Small intestine (tissue), 7 donors: ENCODE measurements at regions not wholly inside any gene's neighbourhood (a gene's known extent, or its start where the extent isn't known, plus 50 kb on each side); places are given as distances from the start of the nearest gene placed in this dataset.

Experiments
- DNase-seq, 2 donors: peaks; one replicate each; pipeline versions ENCODE4 v3.0.0 to v3.0.0-alpha.2; 2013
- FAIRE-seq: peaks from 2 replicates; lab custom pipeline; 2012; peaks lifted over from hg19 to GRCh38; lab: Jason Lieb, UNC
- H3K27ac ChIP-seq, 3 donors: one replicate each; pipeline ENCODE4 v1.5.1; 2013; ENCODE audit warnings: low read length in 2 of 3, mild to moderate bottlenecking in 2 of 3, control low read depth in 1 of 3, inconsistent platforms in 1 of 3, low read depth in 1 of 3, moderate library complexity in 1 of 3
- H3K27me3 ChIP-seq, 3 donors: one replicate each; pipeline ENCODE4 v1.6.1; 2013; ENCODE audit warnings: low read length in 3 of 3, inconsistent platforms in 1 of 3; ENCODE audit not compliant: control insufficient read depth in 3 of 3, insufficient read depth in 3 of 3
- H3K36me3 ChIP-seq, 3 donors: one replicate each; pipeline ENCODE4 v1.6.1; 2013; ENCODE audit warnings: low read length in 3 of 3, inconsistent platforms in 1 of 3, low read depth in 1 of 3, mild to moderate bottlenecking in 1 of 3, moderate library complexity in 1 of 3; ENCODE audit not compliant: control insufficient read depth in 3 of 3, insufficient read depth in 2 of 3
- H3K4me1 ChIP-seq, 3 donors: one replicate each; pipeline ENCODE4 v1.6.1; 2013; ENCODE audit warnings: low read length in 2 of 3, inconsistent platforms in 1 of 3, low read depth in 1 of 3, mild to moderate bottlenecking in 1 of 3, moderate library complexity in 1 of 3; ENCODE audit not compliant: control insufficient read depth in 3 of 3, insufficient read depth in 2 of 3
- H3K4me3 ChIP-seq, 3 donors: one replicate each; pipeline ENCODE4 v1.5.1; 2013; ENCODE audit warnings: low read length in 3 of 3, control low read depth in 1 of 3, inconsistent platforms in 1 of 3, low read depth in 1 of 3, mild to moderate bottlenecking in 1 of 3, moderate library complexity in 1 of 3
- H3K9me3 ChIP-seq, 2 donors: one replicate each; pipeline ENCODE4 v1.6.1; 2013; ENCODE audit warnings: low read depth in 1 of 2, low read length in 1 of 2; ENCODE audit not compliant: control insufficient read depth in 2 of 2, insufficient read depth in 1 of 2
- WGBS, 3 donors: extraction: QIAGEN DNeasy Blood & Tissue Kit; methylation state at CpG; one replicate each; pipeline ENCODE4 v1.1.7; 2013; 5-methylcytosine and 5-hydroxymethylcytosine counted together
- donor health status: healthy with polysubstance abuse.
- donor health status: control.
- donor health status: control.
- donor health status: Bipolar disorder and iron deficiency.
- donor health status: healthy.

DNA sequence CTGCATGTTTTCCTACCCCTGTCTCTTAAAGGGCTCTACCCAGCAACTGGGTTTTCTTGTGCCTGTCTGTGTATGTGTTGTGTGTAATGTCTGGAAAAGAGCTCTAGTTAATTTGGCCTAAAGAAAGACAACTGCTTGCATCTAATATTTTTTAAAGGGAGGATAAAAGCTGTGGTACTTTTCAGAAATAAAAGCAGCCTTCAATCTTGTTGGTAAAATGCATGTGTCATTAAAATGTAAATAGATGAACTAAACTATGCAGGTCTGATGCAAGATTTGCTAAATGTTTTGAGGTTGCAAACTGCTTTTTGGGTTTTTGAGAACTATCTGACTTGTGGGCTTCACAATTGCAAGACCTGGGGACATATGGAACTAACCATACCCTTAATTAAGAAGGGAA, 445.3 kb downstream of the HTR7 start:
- Histone ChIP-seq H3K36me3 (no peaks in the 10 kb centered on the region), H3K27ac (no peak overlapping the region), H3K4me1 (peaks cover 0 to 12% (median 0%) of the 10 kb centered on the region in 3 donors), H3K27me3 (no peaks in the 10 kb centered on the region), H3K4me3 (no peak overlapping the region), H3K9me3 (peaks cover 0 to 9% of the 10 kb centered on the region in 2 donors)
- FAIRE-seq (no peak), DNase-seq (no peak)

DNA sequence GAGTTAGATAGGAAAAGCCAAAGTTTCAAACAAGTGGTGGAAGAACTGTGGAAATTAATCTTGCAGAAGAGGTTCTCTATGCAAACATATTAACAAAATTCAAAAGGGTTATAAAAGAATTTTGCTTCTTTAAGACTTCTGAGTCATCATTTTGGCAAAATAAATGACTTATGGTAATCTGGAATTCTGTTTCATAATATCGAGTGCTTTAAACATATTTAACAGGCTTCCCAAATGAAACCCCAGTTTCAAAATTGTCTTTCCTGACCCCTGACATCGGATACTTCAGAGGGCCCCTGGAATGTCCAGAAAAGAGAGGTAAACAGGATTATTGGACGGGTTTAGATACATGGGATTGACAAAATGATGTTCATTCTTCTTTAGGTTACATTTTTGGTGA, 444.6 kb downstream of the HTR7 start:
- WGBS, 3 donors: 53 to 82% (median 71%) methylated on average over 3 of the region's 3 CpGs
- no peaks in the 10 kb centered on the region for H3K27me3 ChIP-seq
- no peak for FAIRE-seq

DNA sequence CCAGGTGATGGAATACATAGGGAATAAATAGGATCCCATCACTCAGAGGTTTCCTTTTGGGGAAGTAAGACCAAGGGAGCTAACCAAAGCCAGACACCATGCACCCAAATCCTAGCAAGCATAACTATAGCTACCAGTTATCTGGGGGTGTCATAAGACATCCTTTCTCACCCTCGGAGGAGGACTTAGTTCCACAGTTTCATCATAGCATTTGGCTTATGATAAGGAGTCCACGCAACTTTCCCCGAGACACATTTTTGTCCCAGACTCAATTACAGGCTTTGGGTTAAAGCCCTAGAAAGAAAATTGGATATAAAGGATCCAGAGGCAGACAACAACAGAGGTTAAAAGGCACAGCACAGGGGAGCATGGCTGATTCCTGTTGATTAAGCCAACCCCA, 442.9 kb downstream of the HTR7 start:
- Histone ChIP-seq H3K27ac (no peak overlapping the region), H3K27me3 (no peaks in the 10 kb centered on the region), H3K36me3 (no peaks in the 10 kb centered on the region), H3K9me3 (peaks cover 0 to 7% of the 10 kb centered on the region in 2 donors), H3K4me1 (peaks cover 0 to 20% (median 0%) of the 10 kb centered on the region in 3 donors), H3K4me3 (no peak overlapping the region)
- peak in 1 of 2 donors; percentile 31 for DNase-seq
- WGBS, 3 donors: 75 to 83% (median 77%) methylated on average over 3 of the region's 3 CpGs
- FAIRE-seq: no peak

More for the DNA sequence above, 444.6 kb downstream of the HTR7 start:
- Histone ChIP-seq H3K4me1 (peaks cover 0 to 18% (median 0%) of the 10 kb centered on the region in 3 donors), H3K9me3 (peaks cover 0 to 9% of the 10 kb centered on the region in 2 donors), H3K4me3 (no peak overlapping the region), H3K36me3 (no peaks in the 10 kb centered on the region), H3K27ac (no peak overlapping the region)
- no peak for DNase-seq

DNA sequence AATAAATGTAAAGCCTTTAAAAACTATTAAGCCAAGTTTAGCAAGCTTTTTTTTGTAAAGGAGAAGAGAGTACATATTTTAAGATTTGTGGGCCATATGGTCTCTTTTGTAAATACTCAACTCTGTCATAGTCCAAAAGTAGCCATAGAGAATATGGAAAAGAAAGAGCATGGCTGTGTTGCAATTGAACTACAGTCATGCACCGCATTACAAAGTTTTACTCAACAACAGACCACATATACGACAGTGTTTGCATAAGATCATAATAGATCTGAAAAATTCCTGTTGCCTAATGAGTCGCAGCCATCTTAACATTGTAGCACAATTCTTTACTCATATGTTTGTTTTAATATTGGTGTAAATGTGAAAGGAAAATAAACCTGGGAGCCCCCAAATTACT, 440.8 kb downstream of the HTR7 start:
- FAIRE-seq (no peak), DNase-seq (peak in 1 of 2 donors; percentile 36)
- Histone ChIP-seq H3K4me3 (no peak overlapping the region), H3K27me3 (no peaks in the 10 kb centered on the region), H3K27ac (no peak overlapping the region), H3K36me3 (no peaks in the 10 kb centered on the region), H3K9me3 (no peaks in the 10 kb centered on the region), H3K4me1 (peaks cover 0 to 20% (median 0%) of the 10 kb centered on the region in 3 donors)
- 49 to 54% (median 52%) methylated on average over 3 of the region's 3 CpGs for WGBS, 3 donors

DNA sequence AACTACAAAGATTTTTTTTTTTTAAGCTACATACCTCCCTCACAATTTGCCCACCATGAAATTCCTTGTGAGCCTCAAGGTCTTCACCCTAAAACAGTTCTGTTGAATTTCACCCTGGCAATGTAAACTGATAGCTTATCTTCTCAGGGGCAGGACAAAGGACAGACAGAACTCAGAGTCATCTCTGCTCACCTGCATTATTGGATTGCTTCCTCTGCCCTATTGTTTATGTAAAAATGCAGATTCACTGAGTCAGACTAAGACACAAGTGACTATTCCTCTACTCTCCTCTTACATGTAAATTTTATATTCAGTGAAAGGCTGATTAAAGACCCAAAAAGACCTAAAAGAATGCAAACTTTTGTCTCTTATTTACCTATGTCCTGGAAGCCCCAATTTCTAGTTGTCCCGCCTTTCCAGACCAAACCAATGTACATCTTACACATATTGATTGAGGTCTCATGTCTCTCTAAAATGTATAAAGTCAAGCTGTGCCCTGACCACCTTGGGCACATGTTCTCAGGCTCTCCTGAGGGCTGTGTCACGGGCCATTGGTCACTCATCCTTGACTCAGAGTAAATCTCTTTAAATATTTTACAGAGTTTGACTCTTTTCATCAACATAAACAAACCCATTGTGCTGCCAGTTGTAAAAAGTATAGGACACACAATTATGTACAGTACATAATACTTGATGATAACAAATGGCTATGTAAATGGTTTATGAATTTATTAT, 440.2 kb downstream of the HTR7 start:
- Histone ChIP-seq H3K27ac (no peak overlapping the region), H3K27me3 (no peaks in the 10 kb centered on the region)
- FAIRE-seq: no peak

DNA sequence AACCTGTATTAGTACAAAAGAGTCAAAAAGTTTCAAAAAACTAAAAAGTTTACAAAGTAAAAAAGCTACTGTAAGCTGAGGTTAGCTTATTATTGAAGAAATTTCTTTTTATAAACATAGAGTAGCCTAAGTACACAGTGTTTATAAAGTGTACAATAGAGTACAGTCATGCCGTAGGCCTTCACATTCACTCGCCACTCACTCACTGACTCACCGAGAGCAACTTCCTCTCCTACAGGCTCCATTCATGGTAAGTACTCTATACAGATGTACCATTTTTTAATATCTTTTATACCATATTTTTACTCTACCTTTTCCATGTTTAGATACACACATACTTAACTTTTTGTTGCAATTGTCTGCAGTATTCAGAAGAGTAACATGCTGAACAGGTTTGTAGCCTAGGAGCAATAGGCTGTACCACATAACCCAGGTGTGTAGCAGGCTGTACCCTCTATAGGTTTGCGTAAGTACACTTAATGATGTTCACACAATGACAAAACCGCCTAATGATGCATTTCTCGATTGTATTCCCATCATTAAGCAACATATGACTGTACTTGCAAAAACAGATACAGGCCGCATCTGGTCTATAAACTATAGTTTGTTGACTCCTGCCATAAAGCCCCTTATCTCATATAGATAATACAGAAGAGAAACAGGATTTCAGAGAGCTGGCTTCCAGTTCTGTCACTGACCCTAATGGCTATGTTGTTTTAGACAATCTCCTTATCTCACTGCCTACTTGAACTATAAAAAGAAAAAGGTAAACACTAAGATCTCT, 438.8 kb downstream of the HTR7 start:
- Histone ChIP-seq H3K36me3 (no peaks in the 10 kb centered on the region), H3K4me3 (no peak overlapping the region), H3K9me3 (no peaks in the 10 kb centered on the region), H3K27ac (peak overlapping the region in 1 of 3 donors; percentile 12), H3K27me3 (no peaks in the 10 kb centered on the region), H3K4me1 (peaks cover 0 to 20% (median 0%) of the 10 kb centered on the region in 3 donors)
- FAIRE-seq (no peak), DNase-seq (peak; percentile 77 to 84)
- 19 to 48% (median 42%) methylated on average over 7 of the region's 7 CpGs for WGBS, 3 donors

More for the DNA sequence above, 440.2 kb downstream of the HTR7 start:
- Histone ChIP-seq H3K9me3 (no peaks in the 10 kb centered on the region), H3K4me3 (no peak overlapping the region), H3K36me3 (no peaks in the 10 kb centered on the region), H3K4me1 (peaks cover 0 to 20% (median 0%) of the 10 kb centered on the region in 3 donors)
- no peak for DNase-seq
- whole genome bisulfite sequencing, 3 donors: 74 to 84% (median 78%) methylated on average over 2 of the region's 2 CpGs

DNA sequence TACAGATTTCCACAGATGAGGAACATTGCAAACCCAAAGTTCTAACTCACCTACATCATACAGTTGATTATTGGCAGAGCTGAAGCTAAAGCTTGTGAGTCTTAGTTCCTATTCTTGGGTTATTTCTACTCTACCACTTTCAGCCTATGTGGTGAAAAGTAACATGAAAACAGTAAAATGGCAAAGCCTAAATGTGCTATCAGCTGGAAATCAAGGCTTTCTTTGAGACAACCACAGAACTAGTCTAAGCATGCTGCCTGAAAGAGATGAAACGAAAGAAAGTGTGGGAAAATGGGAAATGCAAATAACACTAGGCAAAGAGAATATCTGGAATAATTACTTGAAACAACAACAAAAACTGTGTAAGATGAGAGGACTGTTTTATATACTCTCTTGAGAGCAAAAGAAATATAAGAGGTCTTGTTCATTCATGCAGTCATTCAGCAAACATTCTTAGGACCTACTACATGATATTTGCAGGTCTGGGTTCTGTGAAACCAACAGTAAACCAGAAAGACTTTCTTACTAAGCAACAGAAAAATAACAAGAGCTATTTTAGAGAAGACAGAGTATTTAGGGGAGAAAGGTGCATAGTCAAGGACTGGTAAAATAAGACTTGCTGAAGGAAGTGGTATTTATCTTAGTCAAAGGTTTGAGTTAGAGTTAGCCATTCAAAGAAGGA, 437.1 kb downstream of the HTR7 start:
- DNase-seq: no peak
- WGBS, 3 donors: 67 to 83% (median 81%) methylated on average over 1 of the region's 1 CpG
- Histone ChIP-seq H3K4me3 (no peak overlapping the region), H3K36me3 (no peaks in the 10 kb centered on the region), H3K27me3 (no peaks in the 10 kb centered on the region), H3K27ac (no peak overlapping the region), H3K4me1 (peaks cover 0 to 12% (median 0%) of the 10 kb centered on the region in 3 donors), H3K9me3 (no peaks in the 10 kb centered on the region)
- FAIRE-seq: no peak

DNA sequence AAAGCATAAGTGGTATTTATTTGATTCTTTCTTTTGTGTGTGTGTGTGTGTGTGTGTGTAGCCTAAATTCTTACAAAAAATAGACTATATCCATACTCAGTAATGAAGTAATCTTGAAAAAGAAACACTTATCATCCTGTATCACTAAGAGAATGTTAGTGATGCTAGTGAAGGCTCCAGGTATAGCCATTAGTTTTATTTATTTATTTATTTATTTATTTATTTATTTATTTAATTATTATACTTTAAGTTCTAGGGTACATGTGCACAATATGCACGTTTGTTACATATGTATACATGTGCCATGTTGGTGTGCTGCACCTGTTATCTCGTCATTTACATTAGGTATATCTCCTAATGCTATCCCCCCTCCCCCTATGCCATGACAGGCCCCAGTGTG, 436.0 kb downstream of the HTR7 start:
- peaks cover 0 to 12% (median 0%) of the 10 kb centered on the region in 3 donors for H3K4me1 ChIP-seq
- no peaks in the 10 kb centered on the region for H3K27me3 ChIP-seq
- no peaks in the 10 kb centered on the region for H3K9me3 ChIP-seq
- FAIRE-seq (no peak), DNase-seq (no peak)
- 80 to 92% (median 81%) methylated on average over 2 of the region's 2 CpGs for WGBS, 3 donors
- no peak overlapping the region for H3K4me3 ChIP-seq
- no peaks in the 10 kb centered on the region for H3K36me3 ChIP-seq
- no peak overlapping the region for H3K27ac ChIP-seq
